Psoas muscle (tissue), 7 donors: ENCODE measurements at regions not wholly inside any gene's neighbourhood (a gene's known extent, or its start where the extent isn't known, plus 50 kb on each side); places are given as distances from the start of the nearest gene placed in this dataset.
A peak's percentile ranks its signal among the peaks of the same experiment; 100 is the strongest.

Experiments used
- ATAC-seq, 4 donors: fragments of 200-7000 bp; cut with Tn5 transposase; one replicate each; pipeline ENCODE4 v1.9.1; 2020; ENCODE audit warnings: moderate library complexity in 3 of 4, mild to moderate bottlenecking in 2 of 4
- DNase-seq, 2 donors: peaks; one replicate each; pipeline ENCODE4 v3.0.0-alpha.2; 2020
- H3K27ac ChIP-seq: fragments of 200-600 bp; one replicate; pipeline ENCODE4 v1.8.0; 2022
- H3K27me3 ChIP-seq, 3 donors: fragments of 200-600 bp in 1 of 3; one replicate each; pipeline versions ENCODE4 v1.6.1 to v1.8.0; 2013 to 2022; ENCODE audit warnings: low read length in 2 of 3, mild to moderate bottlenecking in 2 of 3, moderate library complexity in 1 of 3; ENCODE audit not compliant: insufficient read depth in 3 of 3
- H3K36me3 ChIP-seq, 2 donors: fragments of 200-600 bp in 1 of 2; one replicate each; pipeline versions ENCODE4 v1.6.1 to v1.8.0; 2013 to 2022; ENCODE audit warnings: low read depth in 1 of 2, mild to moderate bottlenecking in 1 of 2, moderate library complexity in 1 of 2; ENCODE audit not compliant: insufficient read depth in 1 of 2
- H3K4me1 ChIP-seq: fragments of 200-600 bp; one replicate; pipeline ENCODE4 v1.8.0; 2022
- H3K4me3 ChIP-seq: fragments of 200-600 bp; one replicate; pipeline ENCODE4 v1.8.0; 2022; ENCODE audit warnings: mild to moderate bottlenecking
- H3K9me3 ChIP-seq: fragments of 200-600 bp; one replicate; pipeline ENCODE4 v1.8.0; 2022
- WGBS, 3 donors: extraction: QIAGEN DNeasy Blood & Tissue Kit; methylation state at CpG; one replicate each; pipeline versions ENCODE4 v1.1.6 to v1.1.7; 2013; 5-methylcytosine and 5-hydroxymethylcytosine counted together
- intact Hi-C, 2 donors: fragments of 100-400 bp; cut with DNase I; formaldehyde crosslinking; loops; one replicate each; pipeline versions ENCODE4 v1.11.0 to v1.14.2; 2022
- TF ChIP-seq, protein P1 (sequence below): fragments of 200-600 bp; IDR thresholded peaks from one replicate; pipeline ENCODE4 v1.8.0; 2022; ENCODE audit warnings: antibody characterized with exemption
- donor health status: healthy with polysubstance abuse.
- donor health status: DM: no; HTN: no; CAD: no; lungs with moderate emphysema.
- donor health status: Bipolar disorder and iron deficiency.
- donor health status: healthy.
- donor health status: DM: yes; HTN: yes; CAD: no.
- donor health status: DM: no; HTN: no; CAD: no.
- donor health status: DM: yes; HTN: yes; CAD: no.

DNA sequence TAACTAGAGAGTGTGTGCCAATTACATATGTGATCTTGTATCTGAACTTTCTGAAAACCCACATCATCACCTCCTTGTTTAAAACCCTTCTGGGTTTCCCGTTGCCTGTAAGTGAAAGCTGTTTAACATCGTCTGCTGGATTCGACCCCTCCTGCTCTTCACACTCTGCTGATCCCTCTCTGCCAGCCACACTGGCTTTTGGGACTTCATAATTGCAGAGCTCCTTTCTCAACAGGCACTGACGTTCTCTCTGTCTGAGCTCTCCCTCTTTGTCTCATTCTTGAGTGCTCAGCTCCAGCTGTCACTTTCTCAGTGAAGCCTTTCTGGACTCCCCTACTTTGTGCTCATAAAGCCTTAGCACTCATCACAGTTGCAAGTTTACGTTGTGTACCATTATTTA lies 153.9 kb downstream of the CEP135 start:
- ATAC-seq, result no peak
- intact Hi-C loops, result no loop called here
- Histone ChIP-seq H3K4me1 (no peaks in the 10 kb centered on the region), H3K27me3 (no peaks in the 10 kb centered on the region), H3K4me3 (no peak overlapping the region), H3K9me3 (no peaks in the 10 kb centered on the region), H3K36me3 (no peaks in the 10 kb centered on the region), H3K27ac (no peak overlapping the region)
- WGBS, 3 donors, result 59 to 68% (median 63%) methylated on average over 5 of the region's 5 CpGs
- DNase-seq, result no peak
- TF ChIP-seq, protein P1, sequence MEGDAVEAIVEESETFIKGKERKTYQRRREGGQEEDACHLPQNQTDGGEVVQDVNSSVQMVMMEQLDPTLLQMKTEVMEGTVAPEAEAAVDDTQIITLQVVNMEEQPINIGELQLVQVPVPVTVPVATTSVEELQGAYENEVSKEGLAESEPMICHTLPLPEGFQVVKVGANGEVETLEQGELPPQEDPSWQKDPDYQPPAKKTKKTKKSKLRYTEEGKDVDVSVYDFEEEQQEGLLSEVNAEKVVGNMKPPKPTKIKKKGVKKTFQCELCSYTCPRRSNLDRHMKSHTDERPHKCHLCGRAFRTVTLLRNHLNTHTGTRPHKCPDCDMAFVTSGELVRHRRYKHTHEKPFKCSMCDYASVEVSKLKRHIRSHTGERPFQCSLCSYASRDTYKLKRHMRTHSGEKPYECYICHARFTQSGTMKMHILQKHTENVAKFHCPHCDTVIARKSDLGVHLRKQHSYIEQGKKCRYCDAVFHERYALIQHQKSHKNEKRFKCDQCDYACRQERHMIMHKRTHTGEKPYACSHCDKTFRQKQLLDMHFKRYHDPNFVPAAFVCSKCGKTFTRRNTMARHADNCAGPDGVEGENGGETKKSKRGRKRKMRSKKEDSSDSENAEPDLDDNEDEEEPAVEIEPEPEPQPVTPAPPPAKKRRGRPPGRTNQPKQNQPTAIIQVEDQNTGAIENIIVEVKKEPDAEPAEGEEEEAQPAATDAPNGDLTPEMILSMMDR, result no peak

DNA sequence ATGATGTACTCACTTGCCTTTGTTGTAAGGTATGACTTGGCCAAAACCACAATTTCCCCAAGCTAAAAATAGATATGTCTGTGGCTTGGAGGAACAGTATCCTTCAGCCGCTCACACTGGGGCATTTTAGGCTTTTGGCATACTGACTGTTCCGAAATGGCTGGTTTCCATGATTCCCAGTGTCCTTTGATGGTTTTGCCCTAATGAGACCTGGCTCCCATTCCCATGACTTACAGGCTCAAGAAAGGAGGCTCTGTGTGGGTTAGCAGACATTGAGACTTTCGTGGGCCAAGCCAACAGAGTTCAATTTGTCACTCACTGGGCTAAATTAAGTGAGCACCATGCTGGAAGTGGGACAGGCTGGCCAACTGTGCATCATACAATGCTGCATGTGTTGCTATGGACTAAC lies 150.6 kb downstream of the CEP135 start:
- ATAC-seq, result peak in 3 of 4 donors; percentile 60 to 77 (median 75)
- H3K36me3 ChIP-seq, result no peaks in the 10 kb centered on the region
- WGBS, 3 donors, result 37 to 49% (median 43%) methylated on average over 3 of the region's 3 CpGs
- TF ChIP-seq, protein P1, result no peak
- H3K4me3 ChIP-seq, result no peak overlapping the region
- H3K27ac ChIP-seq, result no peak overlapping the region
- H3K4me1 ChIP-seq, result no peaks in the 10 kb centered on the region
- no peaks in the 10 kb centered on the region for H3K9me3 ChIP-seq
- H3K27me3 ChIP-seq, result no peaks in the 10 kb centered on the region
- intact Hi-C loops, result no loop called here
- no peak for DNase-seq

DNA sequence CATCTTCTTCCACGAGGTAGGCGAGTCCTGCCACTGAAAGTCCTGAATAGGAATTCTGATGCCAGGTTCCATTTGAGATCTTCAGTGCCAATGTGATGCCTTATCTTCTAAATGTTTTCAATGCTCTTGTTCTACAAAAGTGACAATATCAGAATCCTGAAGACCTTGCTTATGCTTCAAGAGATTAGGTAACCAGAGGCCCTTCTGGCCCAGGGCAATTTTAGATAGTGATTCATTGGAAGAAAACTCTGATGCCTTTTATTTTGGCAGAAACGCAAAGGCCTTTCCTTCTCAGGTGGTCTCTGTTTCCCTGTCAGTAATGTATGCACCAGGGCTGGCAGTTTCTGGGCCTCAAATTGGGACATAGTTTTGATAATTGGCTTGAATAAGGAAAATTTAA lies 144.8 kb downstream of the CEP135 start:
- Histone ChIP-seq H3K27me3 (peaks cover 0 to 2% (median 0%) of the 10 kb centered on the region in 3 donors), H3K4me3 (no peak overlapping the region), H3K9me3 (no peaks in the 10 kb centered on the region), H3K36me3 (no peaks in the 10 kb centered on the region), H3K4me1 (no peaks in the 10 kb centered on the region), H3K27ac (no peak overlapping the region)
- intact Hi-C loops, result no loop called here
- ATAC-seq, result no peak
- no peak for DNase-seq
- TF ChIP-seq, protein P1, result no peak
- WGBS, 3 donors, result 90 to 91% (median 90%) methylated on average over 3 of the region's 3 CpGs

DNA sequence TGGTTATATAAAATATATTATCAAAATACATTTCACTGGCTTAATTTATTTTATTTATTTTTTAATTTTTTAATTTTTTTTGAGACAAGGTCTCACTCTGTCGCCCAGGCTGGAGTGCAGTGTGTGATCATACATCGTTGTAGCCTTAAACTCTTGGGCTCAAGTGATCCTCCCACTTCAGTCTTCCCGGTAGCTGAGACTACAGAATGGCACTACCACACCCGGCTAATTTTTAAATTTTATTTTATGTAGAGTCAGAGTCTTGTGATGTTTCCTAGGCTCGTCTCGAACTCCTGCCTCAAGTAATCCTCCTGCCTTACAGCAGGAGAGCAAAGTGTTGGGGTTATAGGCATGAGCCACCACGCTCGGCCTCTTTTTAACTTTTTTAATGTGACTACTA lies 143.8 kb downstream of the CEP135 start:
- WGBS, 3 donors, result 94 to 95% (median 94%) methylated on average over 8 of the region's 8 CpGs
- peaks cover 0 to 2% (median 0%) of the 10 kb centered on the region in 3 donors for H3K27me3 ChIP-seq
- intact Hi-C loops, result no loop called here
- H3K9me3 ChIP-seq, result no peaks in the 10 kb centered on the region
- H3K36me3 ChIP-seq, result no peaks in the 10 kb centered on the region
- H3K4me3 ChIP-seq, result no peak overlapping the region
- no peak for DNase-seq
- no peak overlapping the region for H3K27ac ChIP-seq
- H3K4me1 ChIP-seq, result no peaks in the 10 kb centered on the region
- ATAC-seq, result no peak
- TF ChIP-seq, protein P1, result no peak

DNA sequence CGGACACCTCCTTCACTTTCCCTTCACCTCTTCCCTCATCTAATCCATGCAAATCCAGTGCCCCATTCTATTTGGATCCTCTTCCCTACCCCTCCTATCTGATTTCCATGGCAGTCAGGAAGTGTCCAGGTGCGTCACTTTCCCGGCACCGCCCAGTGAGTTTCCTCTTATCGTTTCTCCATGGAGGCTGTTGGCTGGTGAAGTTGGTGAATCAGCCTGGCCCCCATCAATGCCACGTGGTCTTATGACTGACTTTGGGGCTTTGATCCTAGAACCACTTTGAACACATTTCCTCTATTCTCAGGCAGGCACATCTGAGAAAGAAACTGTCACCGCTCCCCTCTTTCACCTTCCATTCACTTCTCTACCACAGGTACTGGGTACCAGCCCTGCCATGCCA lies 137.8 kb downstream of the CEP135 start:
- intact Hi-C loops, result no loop called here
- Histone ChIP-seq H3K4me3 (no peak overlapping the region), H3K9me3 (no peaks in the 10 kb centered on the region), H3K27ac (no peak overlapping the region), H3K36me3 (no peaks in the 10 kb centered on the region), H3K4me1 (no peaks in the 10 kb centered on the region), H3K27me3 (no peaks in the 10 kb centered on the region)
- WGBS, 3 donors, result 80 to 87% (median 86%) methylated on average over 7 of the region's 7 CpGs
- TF ChIP-seq, protein P1, result no peak
- no peak for DNase-seq
- no peak for ATAC-seq
